ENCODE measurements at regions not wholly inside any gene's neighbourhood (a gene's known extent, or its start where the extent isn't known, plus 50 kb on each side); places are given as distances from the start of the nearest gene placed in this dataset.

DNA sequence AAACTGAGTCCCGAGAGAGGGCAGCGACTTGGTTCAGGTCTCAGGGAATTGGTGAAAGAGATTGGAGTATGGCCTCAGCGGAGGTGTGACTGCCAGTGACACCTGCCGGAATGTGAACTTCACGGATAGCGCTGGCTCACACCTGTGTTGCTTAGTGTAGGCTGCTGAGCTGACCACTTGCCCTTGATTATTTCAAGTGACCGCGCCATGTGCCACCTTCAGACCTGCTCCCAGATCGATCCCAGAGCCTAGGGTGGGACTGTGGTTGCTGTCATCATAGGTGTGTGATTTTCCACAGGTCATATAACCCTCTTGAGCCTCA is 134.8 kb downstream of the GLI2 start:
- H3K4me1 ChIP-seq: peaks cover 0 to 13% (median 10%) of the 10 kb centered on the region in 4 donors
- DNase-seq: no peak
- H3K36me3 ChIP-seq: no peaks in the 10 kb centered on the region
- peaks cover 0 to 15% (median 2%) of the 10 kb centered on the region in 4 donors for H3K27me3 ChIP-seq
- H3K4me3 ChIP-seq: no peak overlapping the region
- WGBS, 2 donors: 93 to 95% methylated on average over 9 of the region's 9 CpGs
- H3K9me3 ChIP-seq: no peaks in the 10 kb centered on the region
- H3K27ac ChIP-seq: no peak overlapping the region
- no peak for TF ChIP-seq EP300 (IDR thresholded peaks at IDR 0.05)
- ATAC-seq (ENCODE audit: low FRiP score in 2 of 2): no peak

DNA sequence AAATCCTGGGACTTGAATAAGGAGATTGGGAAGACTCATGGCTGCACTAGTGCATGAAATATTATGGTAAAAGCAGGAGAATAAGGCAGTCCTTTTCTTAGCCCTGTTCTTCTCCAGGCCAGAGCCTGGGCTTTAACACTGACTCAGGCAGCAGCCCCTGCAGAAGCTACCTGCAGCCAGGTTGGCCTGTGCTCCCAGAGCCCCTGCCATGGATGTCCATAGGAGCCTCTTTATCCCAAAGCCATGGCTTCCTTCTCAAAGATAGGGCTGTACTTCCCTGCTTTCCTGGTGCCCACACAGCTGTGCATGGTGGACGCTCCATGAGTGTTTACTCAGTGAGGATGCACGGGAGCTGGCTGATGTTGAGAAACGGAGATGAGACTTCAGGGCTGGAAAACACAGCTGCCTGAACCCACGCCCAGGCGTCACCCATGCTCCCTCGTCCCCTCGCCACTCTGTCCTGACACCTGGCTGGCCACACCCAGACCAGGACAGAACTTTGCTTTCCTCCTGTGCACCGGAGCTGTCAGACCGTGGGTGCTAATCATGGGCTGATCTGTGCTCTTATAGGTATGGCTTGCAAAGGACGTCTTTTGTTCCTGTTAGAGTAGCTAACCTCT is 135.5 kb downstream of the GLI2 start:
- H3K36me3 ChIP-seq: no peaks in the 10 kb centered on the region
- H3K9me3 ChIP-seq: no peaks in the 10 kb centered on the region
- peaks cover 0 to 12% (median 2%) of the 10 kb centered on the region in 4 donors for H3K27me3 ChIP-seq
- no peak overlapping the region for H3K4me3 ChIP-seq
- H3K27ac ChIP-seq: no peak overlapping the region
- DNase-seq (no peak), ATAC-seq (ENCODE audit: low FRiP score in 2 of 2) (no peak)
- TF ChIP-seq, protein P1, sequence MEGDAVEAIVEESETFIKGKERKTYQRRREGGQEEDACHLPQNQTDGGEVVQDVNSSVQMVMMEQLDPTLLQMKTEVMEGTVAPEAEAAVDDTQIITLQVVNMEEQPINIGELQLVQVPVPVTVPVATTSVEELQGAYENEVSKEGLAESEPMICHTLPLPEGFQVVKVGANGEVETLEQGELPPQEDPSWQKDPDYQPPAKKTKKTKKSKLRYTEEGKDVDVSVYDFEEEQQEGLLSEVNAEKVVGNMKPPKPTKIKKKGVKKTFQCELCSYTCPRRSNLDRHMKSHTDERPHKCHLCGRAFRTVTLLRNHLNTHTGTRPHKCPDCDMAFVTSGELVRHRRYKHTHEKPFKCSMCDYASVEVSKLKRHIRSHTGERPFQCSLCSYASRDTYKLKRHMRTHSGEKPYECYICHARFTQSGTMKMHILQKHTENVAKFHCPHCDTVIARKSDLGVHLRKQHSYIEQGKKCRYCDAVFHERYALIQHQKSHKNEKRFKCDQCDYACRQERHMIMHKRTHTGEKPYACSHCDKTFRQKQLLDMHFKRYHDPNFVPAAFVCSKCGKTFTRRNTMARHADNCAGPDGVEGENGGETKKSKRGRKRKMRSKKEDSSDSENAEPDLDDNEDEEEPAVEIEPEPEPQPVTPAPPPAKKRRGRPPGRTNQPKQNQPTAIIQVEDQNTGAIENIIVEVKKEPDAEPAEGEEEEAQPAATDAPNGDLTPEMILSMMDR (IDR thresholded peaks at IDR 0.05): no peak
- TF ChIP-seq POLR2AphosphoS5 (IDR thresholded peaks at IDR 0.05) (no peak), POLR2A (IDR thresholded peaks at IDR 0.05) (no peak), EP300 (IDR thresholded peaks at IDR 0.05) (no peak)
- peaks cover 0 to 13% (median 10%) of the 10 kb centered on the region in 4 donors for H3K4me1 ChIP-seq
- 82 to 86% methylated on average over 8 to 10 of the region's 10 CpGs for WGBS, 2 donors

DNA sequence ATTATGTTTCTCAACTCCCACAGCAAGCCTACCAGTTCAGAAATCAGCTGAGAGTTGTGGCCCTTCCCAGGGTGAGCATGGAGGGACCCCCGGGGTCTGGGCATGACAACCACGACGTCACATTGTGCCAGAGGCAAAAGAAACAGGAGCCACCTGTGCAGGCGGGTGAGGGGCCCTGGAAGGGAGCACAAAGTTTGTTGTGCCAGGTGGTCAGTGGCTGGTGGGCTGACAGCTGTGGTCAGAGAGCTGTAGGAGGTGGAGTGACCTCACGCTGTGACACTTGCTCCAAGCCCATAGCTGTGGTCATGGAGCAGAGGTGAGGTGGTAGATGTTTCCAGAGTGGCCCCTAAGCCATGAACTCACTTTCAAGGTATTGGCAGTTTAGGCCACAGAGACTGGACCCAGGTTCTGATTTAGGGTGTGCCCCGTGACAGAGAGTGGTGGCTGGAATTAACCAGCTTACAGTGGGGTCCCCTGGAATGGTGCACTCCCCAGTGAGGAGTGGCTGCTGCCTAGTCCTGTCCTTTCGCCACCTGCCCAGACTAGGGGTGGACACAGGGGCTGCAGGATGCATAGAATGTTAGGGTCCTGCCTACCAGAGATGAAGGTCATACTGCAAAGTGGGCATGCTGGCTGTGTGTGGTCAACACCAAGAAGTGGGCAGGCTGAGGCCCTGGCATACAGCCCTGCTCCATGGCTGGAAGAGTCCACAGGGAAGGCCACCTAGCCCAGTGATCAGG is 136.4 kb downstream of the GLI2 start:
- Histone ChIP-seq H3K4me3 (no peak overlapping the region), H3K27ac (no peak overlapping the region), H3K9me3 (no peaks in the 10 kb centered on the region), H3K27me3 (peaks cover 0 to 7% (median under 1%) of the 10 kb centered on the region in 4 donors), H3K36me3 (no peaks in the 10 kb centered on the region), H3K4me1 (peaks cover 0 to 8% (median 7%) of the 10 kb centered on the region in 4 donors)
- TF ChIP-seq EP300 (IDR thresholded peaks at IDR 0.05) (no peak), POLR2AphosphoS5 (IDR thresholded peaks at IDR 0.05) (no peak), POLR2A (IDR thresholded peaks at IDR 0.05) (no peak)
- TF ChIP-seq, protein P1 (IDR thresholded peaks at IDR 0.05): no peak
- WGBS, 2 donors: 82 to 83% methylated on average over 5 to 7 of the region's 7 CpGs
- DNase-seq (no peak), ATAC-seq (ENCODE audit: low FRiP score in 2 of 2) (no peak)

DNA sequence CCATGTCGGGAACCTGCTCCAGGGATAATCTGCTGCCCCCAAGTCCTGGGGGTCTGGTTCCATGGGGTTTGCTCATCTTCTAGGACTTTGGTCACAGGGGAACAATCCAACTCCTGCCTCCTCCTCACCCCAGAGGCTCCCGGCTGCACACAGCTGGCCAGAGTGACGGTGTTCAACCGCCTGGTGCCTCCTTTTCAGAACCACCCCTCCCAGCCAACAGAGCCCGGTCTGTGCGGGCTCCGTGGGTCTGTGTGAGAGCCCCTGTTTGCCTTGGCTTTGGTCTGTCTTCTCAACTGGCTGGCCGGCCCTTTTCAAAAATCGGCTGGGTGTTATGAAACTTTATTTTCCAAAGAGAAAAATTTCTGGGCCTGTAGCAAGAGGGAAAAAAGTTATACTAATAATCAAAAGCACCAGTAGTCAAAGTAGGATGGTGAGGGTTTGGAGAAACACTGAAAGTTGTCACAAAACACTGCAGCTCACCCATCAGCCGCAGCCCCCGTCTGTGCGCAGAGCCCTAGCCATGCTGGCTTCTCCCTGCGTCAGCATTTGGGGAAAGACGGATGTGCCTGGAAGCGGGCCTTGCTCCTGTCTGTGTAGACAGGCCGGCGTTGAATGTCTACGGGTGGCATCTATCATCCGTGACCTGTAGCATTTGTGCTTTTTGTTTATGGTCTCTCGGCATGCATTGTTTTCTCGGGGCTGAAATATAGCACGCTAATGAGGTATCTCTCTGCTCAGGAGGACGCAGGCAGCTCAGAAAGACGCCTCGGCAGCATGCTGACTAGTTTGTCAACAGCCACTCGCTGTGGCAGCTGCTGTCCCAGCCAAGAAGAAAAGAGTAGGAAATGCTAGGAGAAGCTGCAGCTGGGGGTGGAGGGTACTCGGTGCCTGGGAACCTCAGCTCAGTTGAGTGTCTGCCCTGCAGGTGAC is 138.6 kb downstream of the GLI2 start:
- Histone ChIP-seq H3K4me1 (no peaks in the 10 kb centered on the region), H3K9me3 (no peaks in the 10 kb centered on the region), H3K4me3 (no peak overlapping the region), H3K27ac (peak overlapping the region in 2 of 4 donors; percentile 10 to 27), H3K27me3 (no peaks in the 10 kb centered on the region), H3K36me3 (no peaks in the 10 kb centered on the region)
- ATAC-seq (ENCODE audit: low FRiP score in 2 of 2) (no peak), DNase-seq (no peak)
- no peak for TF ChIP-seq POLR2A (IDR thresholded peaks at IDR 0.05)
- no peak for TF ChIP-seq EP300 (IDR thresholded peaks at IDR 0.05)
- no peak for TF ChIP-seq POLR2AphosphoS5 (IDR thresholded peaks at IDR 0.05)
- TF ChIP-seq, protein P1 (IDR thresholded peaks at IDR 0.05): no peak
- WGBS, 2 donors: 70 to 73% methylated on average over 21 to 27 of the region's 27 CpGs

DNA sequence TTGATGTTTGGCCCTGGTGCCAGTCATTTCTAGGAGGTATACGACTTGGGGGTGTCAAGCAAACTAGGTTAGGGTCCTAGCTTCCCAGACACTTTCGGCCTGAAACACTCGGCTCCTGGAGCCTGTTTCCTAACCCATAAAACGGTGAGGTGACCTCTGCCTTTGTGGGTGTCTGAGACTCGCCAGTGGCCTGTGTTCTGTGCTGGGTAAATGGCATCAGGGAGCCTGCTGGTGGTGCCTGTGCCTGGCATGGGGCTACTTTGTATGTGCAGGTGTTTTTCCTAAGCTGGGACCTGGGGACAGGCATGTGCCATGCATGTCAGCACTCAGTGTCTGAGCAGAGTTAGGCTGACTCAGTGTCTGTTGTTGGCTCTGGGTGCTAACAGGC is 139.2 kb downstream of the GLI2 start:
- 84 to 91% methylated on average over 4 to 5 of the region's 5 CpGs for WGBS, 2 donors
- no peak for ATAC-seq (ENCODE audit: low FRiP score in 2 of 2)
- Histone ChIP-seq H3K36me3 (no peaks in the 10 kb centered on the region), H3K4me3 (no peak overlapping the region), H3K4me1 (no peaks in the 10 kb centered on the region), H3K9me3 (no peaks in the 10 kb centered on the region), H3K27me3 (no peaks in the 10 kb centered on the region), H3K27ac (no peak overlapping the region)
- no peak for DNase-seq
- no peak for TF ChIP-seq EP300 (IDR thresholded peaks at IDR 0.05)
- TF ChIP-seq POLR2A (IDR thresholded peaks at IDR 0.05): no peak
- TF ChIP-seq POLR2AphosphoS5 (IDR thresholded peaks at IDR 0.05): no peak
- TF ChIP-seq, protein P1 (IDR thresholded peaks at IDR 0.05): no peak

Data from upper lobe of left lung (tissue), 6 donors.